ENCODE measurements at regions not wholly inside any gene's neighbourhood (a gene's known extent, or its start where the extent isn't known, plus 50 kb on each side); places are given as distances from the start of the nearest gene placed in this dataset.

GRCh38 chr14:88961214-88961613 is 136.8 kb downstream of the TTC8 start:
- Histone ChIP-seq H3K9me1 (ENCODE audit: insufficient read depth, low read length) (no peaks in the 10 kb centered on the region), H2BK20ac (ENCODE audit: low read depth, low read length) (no peak overlapping the region), H3K79me1 (ENCODE audit: low read depth in 1 of 2, low read length in 2 of 2) (no peaks in the 10 kb centered on the region), H3K18ac (ENCODE audit: low read depth, low read length) (no peak overlapping the region), H3K56ac (ENCODE audit: extremely low read depth, insufficient read depth, low read length) (no peak overlapping the region), H3K23ac (ENCODE audit: low read depth, low read length) (no peak overlapping the region), H3K4me3 (ENCODE audit: insufficient read depth, low read depth, low read length) (no peak overlapping the region), H3K4ac (ENCODE audit: low read depth, low read length) (no peak overlapping the region), H3K36me3 (ENCODE audit: control insufficient read depth, insufficient read depth, low read length) (no peaks in the 10 kb centered on the region), H3K9ac (ENCODE audit: low read depth, low read length) (no peak overlapping the region), H4K8ac (ENCODE audit: low read depth in 2 of 2, low read length in 2 of 2) (no peak overlapping the region), H4K5ac (ENCODE audit: low read depth, low read length) (no peak overlapping the region), H2BK5ac (ENCODE audit: low read depth, low read length, poor library complexity, severe bottlenecking) (no peak overlapping the region), H4K20me1 (ENCODE audit: insufficient read depth, low read length) (no peaks in the 10 kb centered on the region), H3K4me2 (ENCODE audit: low read depth, low read length) (no peak overlapping the region), H2BK120ac (ENCODE audit: low read depth, low read length) (no peak overlapping the region), H2BK15ac (ENCODE audit: low read depth, low read length) (no peak overlapping the region), H2AK5ac (ENCODE audit: low read depth, low read length) (no peak overlapping the region), H3K14ac (replicated peaks; ENCODE audit: low read depth, low read length) (no peak overlapping the region), H4K91ac (ENCODE audit: insufficient read depth, low read depth, low read length) (no peak overlapping the region), H3K9me3 (ENCODE audit: control insufficient read depth, insufficient read depth, low read length) (no peaks in the 10 kb centered on the region), H3K27me3 (ENCODE audit: control insufficient read depth, insufficient read depth, low read length) (peaks cover 5% of the 10 kb centered on the region), H3K27ac (ENCODE audit: insufficient read depth, low read length) (no peak overlapping the region), H3K4me1 (ENCODE audit: control insufficient read depth, insufficient read depth, low read length) (no peaks in the 10 kb centered on the region), H2AK9ac (replicated peaks; ENCODE audit: low read depth, low read length, poor library complexity) (no peak overlapping the region), H2AFZ (replicated peaks; ENCODE audit: low read length, poor library complexity) (no peak overlapping the region)
- POLR2A ChIA-PET (ENCODE audit: unreplicated experiment) = no interaction called here
- CTCF ChIA-PET = no interaction called here
- DNase-seq (no peak), ATAC-seq (ENCODE audit: low read depth) (no peak)
- in situ Hi-C loops (cut with MboI; ENCODE audit: low sequenced_read_pairs) (no loop called here), intact Hi-C loops (cut with micrococcal nuclease) (no loop called here), dilution Hi-C loops (cut with HindIII; ENCODE audit: low sequenced_read_pairs, unreplicated experiment) (no loop called here)
- WGBS, 2 experiments (ENCODE audit: extremely low coverage in 2 of 2, insufficient read length in 1 of 2) = 79% methylated on average over 3 of the region's 3 CpGs; no CpG with 5 or more reads in 1 of the 2 experiments
- BruUV-seq (replicated peaks) = no TSS peak
- TF ChIP-seq RCOR1 (IDR thresholded peaks at IDR 0.05; ENCODE audit: insufficient replicate concordance, low read length) (no peak), RFX5 (IDR thresholded peaks at IDR 0.05; ENCODE audit: low read depth, low read length) (no peak), ELK1 (IDR thresholded peaks at IDR 0.05; ENCODE audit: borderline replicate concordance, low read depth, low read length) (no peak), MXI1 (IDR thresholded peaks at IDR 0.05; ENCODE audit: borderline replicate concordance, low read depth, low read length) (no peak), FOS (IDR thresholded peaks at IDR 0.05; ENCODE audit: low read depth, low read length) (no peak), MAZ (IDR thresholded peaks at IDR 0.05; ENCODE audit: borderline replicate concordance, low read depth, low read length) (no peak), NFE2L2 (IDR thresholded peaks at IDR 0.05; ENCODE audit: low read depth, low read length) (no peak), USF2 (IDR thresholded peaks at IDR 0.05; ENCODE audit: low read depth, low read length) (no peak), CEBPB (IDR thresholded peaks at IDR 0.05; ENCODE audit: low read depth, low read length) (no peak)

Data from IMR-90 (cell line).